Ovary (tissue), 7 donors: ENCODE measurements at regions not wholly inside any gene's neighbourhood (a gene's known extent, or its start where the extent isn't known, plus 50 kb on each side); places are given as distances from the start of the nearest gene placed in this dataset.
"Not testable (repeated sequence)": the region's sequence is repeated elsewhere in the genome, so short reads cannot be mapped to it uniquely, and the experiment has no call there.

ENCODE experiments used
- DNase-seq, 5 donors: peaks; one replicate each; pipeline ENCODE4 v3.0.0-alpha.2; 2019 to 2020
- H3K27ac ChIP-seq, 2 donors: fragments of 200-600 bp; one replicate each; pipeline versions ENCODE4 v1.5.1 to v1.8.0; 2019 to 2022
- H3K27me3 ChIP-seq: fragments of 200-600 bp; one replicate; pipeline ENCODE4 v1.8.0; 2022
- H3K36me3 ChIP-seq: fragments of 200-600 bp; sonication (generic); one replicate; pipeline ENCODE4 v1.5.1; 2019
- H3K4me1 ChIP-seq: one replicate; pipeline ENCODE4 v1.8.1; 2013; ENCODE audit warnings: mild to moderate bottlenecking, moderate library complexity; ENCODE audit not compliant: insufficient read depth
- H3K4me3 ChIP-seq: fragments of 200-600 bp; sonication (generic); one replicate; pipeline ENCODE4 v1.5.1; 2017
- H3K9me3 ChIP-seq, 2 donors: fragments of 200-600 bp in 1 of 2; sonication (generic) in 1 of 2; one replicate each; pipeline versions ENCODE4 v1.5.1 to v1.8.1; 2013 to 2019; ENCODE audit warnings: mild to moderate bottlenecking in 1 of 2, moderate library complexity in 1 of 2
- EP300 ChIP-seq: sonication (generic); formaldehyde crosslinking; IDR thresholded peaks from one replicate; pipeline ENCODE4 v1.6.1; 2017; ENCODE audit warnings: antibody characterized with exemption
- POLR2A ChIP-seq: fragments of 450-650 bp; IDR thresholded peaks from one replicate; pipeline ENCODE4 v1.6.1; 2017; ENCODE audit warnings: antibody characterized with exemption, mild to moderate bottlenecking, moderate library complexity
- WGBS, 3 donors: extraction: QIAGEN DNeasy Blood & Tissue Kit in 1 of 3; methylation state at CpG; one replicate each; pipeline versions ENCODE4 v1.1.5 to v1.1.7; 2013 to 2017; 5-methylcytosine and 5-hydroxymethylcytosine counted together
- intact Hi-C, 4 donors: fragments of 100-400 bp; cut with DNase I; formaldehyde crosslinking; loops; one replicate each; pipeline versions ENCODE4 v1.11.0 to v1.15.1; 2022 to 2023
- TF ChIP-seq, protein P1 (sequence below), 3 donors: fragments of 450-650 bp in 2 of 3; fragments of 200-600 bp in 1 of 3; IDR thresholded peaks; one replicate each; pipeline versions ENCODE4 v1.5.1 to v1.8.0; 2016 to 2022; ENCODE audit warnings: antibody characterized with exemption in 3 of 3, mild to moderate bottlenecking in 1 of 3
- donor health status: DM: no; HTN: no; CAD: no; lungs with moderate emphysema.
- donor health status: DM: no; HTN: no; CAD: no.
- donor health status: Bipolar disorder and iron deficiency.
- donor health status: DM: no; HTN: no; CAD: no.
- donor health status: DM: yes; HTN: yes; CAD: no.

- no peaks in the 10 kb centered on the region for H3K27me3 ChIP-seq
- H3K27ac ChIP-seq: no peak overlapping the region
- no peak for DNase-seq
- no peak overlapping the region for H3K4me3 ChIP-seq
- WGBS, 3 donors: 11 to 26% (median 17%) methylated on average over 2 of the region's 2 CpGs
- no peak for TF ChIP-seq POLR2A
- TF ChIP-seq, protein P1, sequence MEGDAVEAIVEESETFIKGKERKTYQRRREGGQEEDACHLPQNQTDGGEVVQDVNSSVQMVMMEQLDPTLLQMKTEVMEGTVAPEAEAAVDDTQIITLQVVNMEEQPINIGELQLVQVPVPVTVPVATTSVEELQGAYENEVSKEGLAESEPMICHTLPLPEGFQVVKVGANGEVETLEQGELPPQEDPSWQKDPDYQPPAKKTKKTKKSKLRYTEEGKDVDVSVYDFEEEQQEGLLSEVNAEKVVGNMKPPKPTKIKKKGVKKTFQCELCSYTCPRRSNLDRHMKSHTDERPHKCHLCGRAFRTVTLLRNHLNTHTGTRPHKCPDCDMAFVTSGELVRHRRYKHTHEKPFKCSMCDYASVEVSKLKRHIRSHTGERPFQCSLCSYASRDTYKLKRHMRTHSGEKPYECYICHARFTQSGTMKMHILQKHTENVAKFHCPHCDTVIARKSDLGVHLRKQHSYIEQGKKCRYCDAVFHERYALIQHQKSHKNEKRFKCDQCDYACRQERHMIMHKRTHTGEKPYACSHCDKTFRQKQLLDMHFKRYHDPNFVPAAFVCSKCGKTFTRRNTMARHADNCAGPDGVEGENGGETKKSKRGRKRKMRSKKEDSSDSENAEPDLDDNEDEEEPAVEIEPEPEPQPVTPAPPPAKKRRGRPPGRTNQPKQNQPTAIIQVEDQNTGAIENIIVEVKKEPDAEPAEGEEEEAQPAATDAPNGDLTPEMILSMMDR (IDR thresholded peaks at IDR 0.05): no peak
- TF ChIP-seq EP300: no peak
- intact Hi-C loops: no loop called here
- H3K9me3 ChIP-seq: no peaks in the 10 kb centered on the region
- no peaks in the 10 kb centered on the region for H3K36me3 ChIP-seq
- peaks cover 9% of the 10 kb centered on the region for H3K4me1 ChIP-seq
These were observed 586.7 kb upstream of the CITED2 start for GRCh38 chr6:139961190-139961589.

DNA sequence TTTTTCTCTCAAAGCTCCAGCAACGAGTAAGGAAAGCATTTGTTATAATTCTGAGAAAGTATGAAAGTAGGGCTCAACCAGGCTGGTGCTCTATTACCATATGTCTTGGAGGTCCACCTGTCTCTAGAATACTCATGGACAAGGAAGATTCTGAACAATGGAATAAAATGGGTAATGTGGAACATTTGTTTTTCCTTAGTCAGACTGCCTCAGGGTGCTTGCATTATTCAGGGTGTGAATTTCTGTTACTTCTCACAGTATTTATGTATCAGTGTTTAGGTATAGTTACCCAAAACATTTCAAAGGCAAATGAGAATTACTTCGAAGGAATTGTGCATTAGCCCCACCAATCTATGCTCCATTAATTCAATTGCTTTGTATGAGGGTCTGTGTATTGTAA lies 586.2 kb upstream of the CITED2 start:
- TF ChIP-seq, protein P1 (IDR thresholded peaks at IDR 0.05): no peak
- TF ChIP-seq POLR2A (no peak), EP300 (no peak)
- intact Hi-C loops: no loop called here
- Histone ChIP-seq H3K27ac (no peak overlapping the region), H3K4me1 (peaks cover 9% of the 10 kb centered on the region), H3K27me3 (no peaks in the 10 kb centered on the region), H3K9me3 (no peaks in the 10 kb centered on the region), H3K36me3 (no peaks in the 10 kb centered on the region), H3K4me3 (no peak overlapping the region)
- DNase-seq: no peak
- WGBS, 3 donors: 15 to 39% (median 39%) methylated on average over 2 of the region's 2 CpGs

DNA sequence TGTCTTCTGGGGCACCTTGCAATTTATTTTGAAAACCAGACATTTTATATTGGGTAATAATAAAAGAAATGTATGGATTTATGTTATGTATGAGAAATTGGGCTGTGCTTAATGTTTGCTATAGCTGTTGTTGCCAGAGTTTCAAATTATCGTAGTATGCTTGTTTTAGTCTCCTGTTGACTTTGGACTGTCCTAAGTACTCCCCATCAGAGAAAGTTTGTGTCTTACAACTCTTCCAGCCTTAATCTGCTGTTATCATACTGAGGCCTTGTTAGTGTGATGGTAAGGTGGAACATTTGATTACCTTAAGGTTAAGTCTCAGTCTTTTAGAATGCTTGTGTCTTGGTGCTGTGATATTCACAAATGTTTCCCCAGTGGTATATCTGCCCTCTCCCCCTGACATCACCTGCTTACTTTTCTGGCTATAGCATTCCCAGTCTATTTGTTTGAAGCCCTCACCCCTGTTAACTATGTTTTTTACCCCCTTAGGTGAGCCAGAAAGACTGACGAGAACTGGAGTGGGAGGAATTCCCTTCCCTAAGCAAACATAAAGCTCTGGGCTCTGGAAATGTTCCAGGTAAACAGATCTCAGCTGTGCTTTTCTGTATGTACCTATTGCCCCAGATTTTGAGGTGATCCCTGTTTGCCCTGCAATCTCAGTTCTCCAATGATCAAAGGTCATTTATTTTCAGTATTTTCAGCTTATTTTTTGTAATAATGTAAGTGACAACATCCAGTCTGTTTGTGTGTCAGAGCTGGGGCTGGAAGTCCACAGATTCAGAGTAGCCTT lies 581.1 kb upstream of the CITED2 start:
- Histone ChIP-seq H3K4me1 (no peaks in the 10 kb centered on the region), H3K4me3 (no peak overlapping the region), H3K9me3 (no peaks in the 10 kb centered on the region), H3K27ac (no peak overlapping the region), H3K27me3 (no peaks in the 10 kb centered on the region), H3K36me3 (no peaks in the 10 kb centered on the region)
- DNase-seq: no peak
- intact Hi-C loops: no loop called here
- 79 to 86% (median 83%) methylated on average over 2 of the region's 2 CpGs for WGBS, 3 donors
- TF ChIP-seq POLR2A: no peak
- TF ChIP-seq, protein P1 (IDR thresholded peaks at IDR 0.05): no peak
- no peak for TF ChIP-seq EP300

DNA sequence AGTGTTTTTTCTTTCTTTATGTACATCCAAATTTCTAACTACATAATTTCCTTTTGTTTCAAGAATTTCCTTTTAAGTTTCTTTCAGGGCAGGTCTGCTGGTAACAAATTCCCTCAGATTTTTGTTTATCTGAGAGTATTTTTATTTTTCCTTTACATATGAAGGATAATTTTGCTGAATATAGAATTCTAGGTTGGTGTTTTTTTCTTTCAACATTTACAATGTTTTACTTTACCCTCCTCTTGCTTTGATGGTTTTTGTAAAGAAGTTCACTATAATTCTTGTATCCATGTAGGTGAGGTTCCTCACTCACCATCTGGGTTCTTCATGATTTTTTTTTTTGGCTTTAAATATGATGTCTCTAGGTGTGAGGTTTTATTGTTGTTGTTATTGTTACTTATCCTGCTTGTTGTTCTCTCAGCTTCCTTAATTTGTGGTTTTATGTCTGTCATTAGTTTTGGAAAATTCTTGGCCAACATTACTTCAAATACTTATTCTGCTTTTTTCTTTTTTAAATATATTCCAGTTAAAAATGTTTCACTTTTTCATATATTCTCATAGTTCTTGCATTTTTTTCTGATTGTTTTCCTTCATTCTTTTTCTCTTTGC lies 580.1 kb upstream of the CITED2 start:
- Histone ChIP-seq H3K36me3 (no peaks in the 10 kb centered on the region), H3K9me3 (no peaks in the 10 kb centered on the region), H3K27me3 (no peaks in the 10 kb centered on the region), H3K27ac (no peak overlapping the region), H3K4me1 (no peaks in the 10 kb centered on the region), H3K4me3 (no peak overlapping the region)
- intact Hi-C loops: no loop called here
- TF ChIP-seq, protein P1 (IDR thresholded peaks at IDR 0.05): no peak
- no peak for TF ChIP-seq POLR2A
- no peak for TF ChIP-seq EP300
- no peak for DNase-seq

GRCh38 chr6:139953780-139954179 lies 579.3 kb upstream of the CITED2 start:
- H3K4me3 ChIP-seq, H3K9me3 ChIP-seq, H3K36me3 ChIP-seq, H3K4me1 ChIP-seq, DNase-seq, H3K27me3 ChIP-seq, H3K27ac ChIP-seq, intact Hi-C loops: not testable (repeated sequence)
- WGBS, 3 donors: 94 to 99% (median 97%) methylated on average over 11 of the region's 11 CpGs
